ENCODE measurements at regions not wholly inside any gene's neighbourhood (a gene's known extent, or its start where the extent isn't known, plus 50 kb on each side); places are given as distances from the start of the nearest gene placed in this dataset.

DNA sequence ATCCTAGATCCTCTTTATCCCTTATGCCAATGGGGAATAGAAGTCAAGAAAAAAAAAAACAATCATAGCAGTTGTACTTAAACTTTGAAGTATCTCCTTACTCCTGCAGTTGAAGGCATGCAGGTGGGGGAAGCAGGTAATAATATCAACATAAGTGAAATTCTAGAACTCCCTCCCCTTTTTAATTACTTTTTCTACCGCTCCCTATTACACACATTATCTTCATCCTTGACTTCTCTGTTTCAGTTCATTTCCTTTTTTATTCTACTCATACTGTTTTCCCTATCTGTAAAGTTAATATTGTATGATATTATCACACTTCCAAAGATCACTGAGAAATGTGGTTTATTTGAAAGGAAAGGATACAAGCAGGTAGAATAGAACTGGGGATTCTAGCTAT is 962.0 kb downstream of the PLA2G4A start:
- H3K27me3 ChIP-seq (ENCODE audit: control insufficient read depth, insufficient read depth, low read length, poor library complexity, severe bottlenecking), result no peaks in the 10 kb centered on the region
- peaks cover 11% of the 10 kb centered on the region for H3K4me1 ChIP-seq (ENCODE audit: control insufficient read depth, insufficient read depth, low read length)
- H3K36me3 ChIP-seq (ENCODE audit: control insufficient read depth, insufficient read depth, low read length), result no peaks in the 10 kb centered on the region
- H3K27ac ChIP-seq (ENCODE audit: insufficient read depth, low read depth, low read length, poor library complexity, severe bottlenecking), result no peak overlapping the region
- WGBS, 2 experiments, result 91 to 100% methylated on average over 1 of the region's 1 CpG
- no peak overlapping the region for H3K4me3 ChIP-seq (ENCODE audit: insufficient read depth, low read depth, low read length)
- H3K9me3 ChIP-seq (ENCODE audit: control insufficient read depth, low read length), result no peaks in the 10 kb centered on the region

DNA sequence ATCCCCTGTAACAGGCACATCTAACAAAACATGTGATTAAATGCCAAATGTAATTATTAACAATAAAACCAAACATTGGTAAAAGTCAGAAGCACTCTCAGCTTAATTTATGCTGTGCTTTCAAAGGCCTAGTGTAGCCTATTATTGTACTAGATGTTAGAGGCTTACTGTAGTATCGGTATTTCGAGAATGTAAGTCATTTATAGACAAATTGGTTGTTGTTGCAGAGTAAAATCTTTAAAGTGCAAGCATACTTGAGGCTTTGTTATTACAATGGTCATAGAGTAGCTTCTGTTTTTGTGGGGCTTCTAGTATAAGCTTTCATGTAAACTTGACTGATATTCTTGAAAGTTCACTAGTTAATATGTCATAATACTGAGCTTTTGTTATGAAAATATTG is 965.8 kb downstream of the PLA2G4A start:
- no peaks in the 10 kb centered on the region for H3K4me1 ChIP-seq (ENCODE audit: control insufficient read depth, insufficient read depth, low read length)
- no peak overlapping the region for H3K4me3 ChIP-seq (ENCODE audit: insufficient read depth, low read depth, low read length)
- WGBS, 2 experiments, result 92 to 97% methylated on average over 2 of the region's 2 CpGs
- H3K27ac ChIP-seq (ENCODE audit: insufficient read depth, low read depth, low read length, poor library complexity, severe bottlenecking), result no peak overlapping the region
- H3K9me3 ChIP-seq (ENCODE audit: control insufficient read depth, low read length), result no peaks in the 10 kb centered on the region
- no peaks in the 10 kb centered on the region for H3K27me3 ChIP-seq (ENCODE audit: control insufficient read depth, insufficient read depth, low read length, poor library complexity, severe bottlenecking)
- no peaks in the 10 kb centered on the region for H3K36me3 ChIP-seq (ENCODE audit: control insufficient read depth, insufficient read depth, low read length)

DNA sequence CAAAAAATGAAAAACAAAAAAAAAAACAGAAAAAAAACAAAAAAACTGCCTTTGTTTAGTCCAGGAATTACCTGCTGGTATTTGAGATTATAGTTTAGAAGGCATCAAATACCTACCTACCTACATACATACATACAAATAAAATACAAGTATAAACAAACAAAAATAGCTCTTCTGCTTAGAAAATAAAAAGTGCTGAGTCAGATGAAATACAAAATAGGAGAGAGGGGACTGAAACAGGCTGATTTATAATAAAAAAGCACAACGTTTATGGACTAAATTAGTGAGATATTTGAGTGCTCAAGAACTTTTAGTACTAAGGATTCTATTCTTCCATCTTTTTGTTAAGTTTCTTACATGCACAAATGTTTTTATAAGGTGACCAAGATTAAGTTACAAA is 980.8 kb downstream of the PLA2G4A start:
- Histone ChIP-seq H3K27me3 (ENCODE audit: control insufficient read depth, insufficient read depth, low read length, poor library complexity, severe bottlenecking) (no peaks in the 10 kb centered on the region), H3K27ac (ENCODE audit: insufficient read depth, low read depth, low read length, poor library complexity, severe bottlenecking) (no peak overlapping the region), H3K4me1 (ENCODE audit: control insufficient read depth, insufficient read depth, low read length) (no peaks in the 10 kb centered on the region), H3K9me3 (ENCODE audit: control insufficient read depth, low read length) (no peaks in the 10 kb centered on the region), H3K4me3 (ENCODE audit: insufficient read depth, low read depth, low read length) (no peak overlapping the region), H3K36me3 (ENCODE audit: control insufficient read depth, insufficient read depth, low read length) (no peaks in the 10 kb centered on the region)
- 89 to 100% methylated on average over 1 of the region's 1 CpG for WGBS, 2 experiments

DNA sequence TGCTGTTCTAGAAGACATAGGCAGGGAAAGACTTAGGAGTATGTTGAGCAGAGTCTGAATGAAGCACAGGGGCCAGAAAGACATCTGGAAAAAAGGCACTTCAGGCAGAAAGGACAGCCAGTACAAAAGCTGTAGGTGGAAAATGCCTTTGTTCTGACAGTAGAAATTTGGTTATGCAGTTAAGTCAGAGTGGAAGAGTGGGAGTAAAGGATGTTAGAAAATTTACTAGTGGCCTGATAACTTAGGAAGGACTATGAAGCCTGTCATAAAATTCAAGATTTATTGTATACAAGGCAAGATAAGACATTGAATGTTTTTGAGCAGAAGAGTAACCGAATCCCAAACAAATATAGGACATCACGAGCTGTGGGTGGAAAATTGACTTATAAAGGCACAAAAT is 987.9 kb downstream of the PLA2G4A start:
- no peaks in the 10 kb centered on the region for H3K4me1 ChIP-seq (ENCODE audit: control insufficient read depth, insufficient read depth, low read length)
- H3K9me3 ChIP-seq (ENCODE audit: control insufficient read depth, low read length), result no peaks in the 10 kb centered on the region
- no peaks in the 10 kb centered on the region for H3K36me3 ChIP-seq (ENCODE audit: control insufficient read depth, insufficient read depth, low read length)
- no peak overlapping the region for H3K27ac ChIP-seq (ENCODE audit: insufficient read depth, low read depth, low read length, poor library complexity, severe bottlenecking)
- H3K4me3 ChIP-seq (ENCODE audit: insufficient read depth, low read depth, low read length), result no peak overlapping the region
- no peaks in the 10 kb centered on the region for H3K27me3 ChIP-seq (ENCODE audit: control insufficient read depth, insufficient read depth, low read length, poor library complexity, severe bottlenecking)
- 92 to 100% methylated on average over 2 of the region's 2 CpGs for WGBS, 2 experiments

DNA sequence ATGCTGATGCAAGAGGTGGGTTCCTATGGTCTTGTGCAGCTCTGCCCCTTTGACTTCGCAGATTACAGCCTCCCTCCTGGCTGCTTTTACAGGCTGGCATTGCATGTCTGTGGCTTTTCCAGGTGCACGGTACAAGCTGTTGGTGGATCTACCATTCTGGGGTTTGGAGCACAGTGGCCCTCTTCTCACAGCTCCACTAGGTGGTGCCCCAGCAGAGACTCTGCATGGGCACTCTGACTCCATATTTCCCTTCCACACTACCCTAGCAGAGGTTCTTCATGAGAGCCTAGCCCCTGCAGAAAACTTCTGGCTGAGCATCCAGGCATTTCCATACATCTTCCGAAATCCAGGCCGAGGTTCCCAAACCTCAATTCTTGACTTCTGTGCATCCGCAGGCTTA is 989.0 kb downstream of the PLA2G4A start:
- Histone ChIP-seq H3K36me3 (ENCODE audit: control insufficient read depth, insufficient read depth, low read length) (no peaks in the 10 kb centered on the region), H3K27me3 (ENCODE audit: control insufficient read depth, insufficient read depth, low read length, poor library complexity, severe bottlenecking) (no peaks in the 10 kb centered on the region), H3K27ac (ENCODE audit: insufficient read depth, low read depth, low read length, poor library complexity, severe bottlenecking) (no peak overlapping the region), H3K4me3 (ENCODE audit: insufficient read depth, low read depth, low read length) (no peak overlapping the region), H3K9me3 (ENCODE audit: control insufficient read depth, low read length) (no peaks in the 10 kb centered on the region), H3K4me1 (ENCODE audit: control insufficient read depth, insufficient read depth, low read length) (no peaks in the 10 kb centered on the region)
- WGBS, 2 experiments, result 92 to 95% methylated on average over 5 of the region's 5 CpGs

DNA sequence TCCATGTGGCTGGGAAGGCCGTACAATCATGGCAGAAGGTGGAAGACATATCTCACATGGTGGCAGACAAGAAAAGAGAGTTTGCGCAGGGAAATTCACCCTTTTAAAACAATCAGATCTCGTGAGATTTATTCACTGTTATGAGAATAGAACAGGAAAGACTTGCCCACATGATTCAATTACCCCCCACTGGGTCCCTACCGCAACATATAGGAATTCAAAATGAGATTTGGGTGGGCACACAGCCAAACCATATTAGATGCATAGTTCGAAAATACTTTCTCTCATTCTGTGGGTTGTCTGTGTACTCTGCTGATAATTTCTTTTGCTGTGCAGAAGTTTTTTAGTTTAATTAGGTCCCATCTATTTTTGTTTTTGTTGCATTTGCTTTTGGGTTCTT is 990.3 kb downstream of the PLA2G4A start:
- Histone ChIP-seq H3K4me3 (ENCODE audit: insufficient read depth, low read depth, low read length) (no peak overlapping the region), H3K4me1 (ENCODE audit: control insufficient read depth, insufficient read depth, low read length) (no peaks in the 10 kb centered on the region), H3K27ac (ENCODE audit: insufficient read depth, low read depth, low read length, poor library complexity, severe bottlenecking) (no peak overlapping the region), H3K36me3 (ENCODE audit: control insufficient read depth, insufficient read depth, low read length) (no peaks in the 10 kb centered on the region), H3K9me3 (ENCODE audit: control insufficient read depth, low read length) (no peaks in the 10 kb centered on the region), H3K27me3 (ENCODE audit: control insufficient read depth, insufficient read depth, low read length, poor library complexity, severe bottlenecking) (no peaks in the 10 kb centered on the region)
- 47 to 50% methylated on average over 5 of the region's 5 CpGs for WGBS, 2 experiments

DNA sequence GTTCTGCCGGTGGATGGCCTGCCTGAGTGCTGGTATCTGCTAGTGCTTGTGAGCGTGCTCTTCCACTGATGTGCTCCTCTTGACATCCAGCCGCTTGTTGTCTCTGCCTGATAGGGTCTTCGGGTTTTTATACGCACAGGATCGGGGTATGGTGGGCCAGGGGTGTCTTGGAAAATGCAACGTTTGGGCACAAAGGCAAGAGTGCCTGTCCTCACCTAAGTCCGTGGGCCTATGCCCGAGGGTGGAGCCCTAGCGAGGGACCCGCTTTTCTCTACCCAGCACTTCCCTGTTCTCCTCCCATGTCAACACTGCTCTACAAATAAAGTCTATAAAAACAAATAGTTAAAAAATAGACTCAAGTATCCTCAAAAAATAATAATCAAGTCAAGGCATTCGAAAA is 1007.8 kb downstream of the PLA2G4A start:
- Histone ChIP-seq H3K4me1 (ENCODE audit: control insufficient read depth, insufficient read depth, low read length) (no peaks in the 10 kb centered on the region), H3K4me3 (ENCODE audit: insufficient read depth, low read depth, low read length) (no peak overlapping the region), H3K9me3 (ENCODE audit: control insufficient read depth, low read length) (no peaks in the 10 kb centered on the region), H3K27me3 (ENCODE audit: control insufficient read depth, insufficient read depth, low read length, poor library complexity, severe bottlenecking) (no peaks in the 10 kb centered on the region), H3K36me3 (ENCODE audit: control insufficient read depth, insufficient read depth, low read length) (no peaks in the 10 kb centered on the region), H3K27ac (ENCODE audit: insufficient read depth, low read depth, low read length, poor library complexity, severe bottlenecking) (no peak overlapping the region)
- WGBS, 2 experiments, result 94 to 97% methylated on average over 11 of the region's 12 CpGs

DNA sequence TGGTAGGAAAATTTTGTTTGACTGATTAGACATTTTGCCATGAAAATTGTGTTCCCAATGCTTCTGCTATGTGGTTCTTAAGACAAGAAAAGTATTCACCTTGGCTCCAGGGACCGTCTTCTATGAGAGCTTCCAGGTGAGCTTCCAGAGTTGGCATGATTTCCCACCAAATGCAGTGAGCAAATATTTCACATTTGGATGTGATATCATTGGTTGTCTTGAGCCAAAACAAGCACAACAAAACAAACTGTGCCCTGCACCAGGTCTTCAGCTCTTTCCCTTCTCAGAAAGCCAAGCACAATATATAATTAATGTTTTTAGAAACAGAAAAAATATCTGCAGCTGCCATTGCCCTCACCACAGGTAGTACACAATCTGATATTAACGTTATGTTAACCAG is 1009.0 kb downstream of the PLA2G4A start:
- H3K4me3 ChIP-seq (ENCODE audit: insufficient read depth, low read depth, low read length), result no peak overlapping the region
- 93 to 97% methylated on average over 1 of the region's 2 CpGs for WGBS, 2 experiments
- no peak overlapping the region for H3K27ac ChIP-seq (ENCODE audit: insufficient read depth, low read depth, low read length, poor library complexity, severe bottlenecking)
- no peaks in the 10 kb centered on the region for H3K4me1 ChIP-seq (ENCODE audit: control insufficient read depth, insufficient read depth, low read length)
- H3K9me3 ChIP-seq (ENCODE audit: control insufficient read depth, low read length), result peaks cover 2% of the 10 kb centered on the region
- H3K36me3 ChIP-seq (ENCODE audit: control insufficient read depth, insufficient read depth, low read length), result no peaks in the 10 kb centered on the region
- no peaks in the 10 kb centered on the region for H3K27me3 ChIP-seq (ENCODE audit: control insufficient read depth, insufficient read depth, low read length, poor library complexity, severe bottlenecking)

DNA sequence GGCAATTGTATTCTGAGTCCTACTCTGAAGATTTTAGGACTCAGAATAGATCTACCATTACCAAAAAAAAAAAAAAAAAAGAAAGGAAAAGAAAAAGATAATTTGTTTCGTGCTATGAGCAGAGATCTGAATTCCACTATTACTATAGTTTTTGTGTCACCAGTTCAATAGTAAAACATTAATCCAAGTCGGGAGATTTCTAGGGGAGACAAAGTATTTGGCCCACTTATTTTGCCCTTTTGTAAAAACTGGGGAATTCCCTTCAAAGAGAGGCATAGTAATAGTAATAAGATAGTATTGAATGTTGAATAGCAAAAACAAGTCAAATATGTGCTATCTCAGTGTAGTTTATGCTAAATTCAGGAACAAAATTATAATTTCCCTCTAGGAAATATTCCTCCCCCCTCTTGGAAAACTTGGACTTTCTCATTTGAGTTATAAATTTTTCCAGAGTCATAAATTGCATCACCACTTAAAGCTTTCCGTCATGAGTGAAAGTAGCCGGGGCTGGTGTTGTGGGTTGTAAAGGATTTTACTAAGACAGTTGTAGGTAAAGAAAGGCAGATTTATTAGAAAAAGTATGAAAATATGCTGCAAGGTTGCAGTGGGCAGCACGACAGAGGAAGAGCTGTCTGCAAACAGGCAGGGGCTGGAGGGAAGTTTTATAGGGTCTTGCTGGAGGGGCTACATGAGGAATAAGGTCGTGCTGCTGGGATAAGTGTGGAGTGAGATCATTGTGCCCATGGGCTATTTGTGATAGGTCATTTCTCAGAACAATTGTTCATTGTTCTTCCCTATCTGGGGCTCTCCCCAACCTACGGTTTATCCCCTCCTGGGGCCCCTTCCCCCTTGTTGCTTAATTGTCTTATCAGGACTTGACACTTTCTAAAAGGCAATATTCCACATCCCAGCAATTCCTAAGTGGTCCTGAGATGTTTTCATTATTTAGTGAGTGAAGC is 1009.9 kb downstream of the PLA2G4A start:
- no peak overlapping the region for H3K4me3 ChIP-seq (ENCODE audit: insufficient read depth, low read depth, low read length)
- no peaks in the 10 kb centered on the region for H3K36me3 ChIP-seq (ENCODE audit: control insufficient read depth, insufficient read depth, low read length)
- no peaks in the 10 kb centered on the region for H3K27me3 ChIP-seq (ENCODE audit: control insufficient read depth, insufficient read depth, low read length, poor library complexity, severe bottlenecking)
- H3K4me1 ChIP-seq (ENCODE audit: control insufficient read depth, insufficient read depth, low read length), result no peaks in the 10 kb centered on the region
- 89 to 90% methylated on average over 6 of the region's 7 CpGs for WGBS, 2 experiments
- H3K27ac ChIP-seq (ENCODE audit: insufficient read depth, low read depth, low read length, poor library complexity, severe bottlenecking), result no peak overlapping the region
- peaks cover 3% of the 10 kb centered on the region for H3K9me3 ChIP-seq (ENCODE audit: control insufficient read depth, low read length)

DNA sequence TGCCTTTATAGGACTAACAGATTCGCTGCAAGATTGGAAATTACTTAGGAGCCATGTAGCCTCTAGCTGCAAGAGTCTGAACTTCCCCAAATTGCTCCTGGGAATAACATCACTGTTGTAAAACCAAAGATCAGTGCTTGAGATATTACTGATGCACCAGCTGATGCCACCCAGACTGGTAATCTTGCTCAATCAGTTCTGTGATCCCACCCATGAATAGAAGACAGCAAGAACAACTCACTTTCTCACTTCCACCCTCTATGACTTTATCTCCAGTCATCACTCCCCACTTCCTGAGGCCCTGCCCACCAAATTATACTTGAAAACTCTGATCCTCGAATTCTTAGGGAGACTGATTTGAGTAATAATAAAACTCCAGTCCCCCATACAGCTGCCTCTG is 1011.1 kb downstream of the PLA2G4A start:
- Histone ChIP-seq H3K36me3 (ENCODE audit: control insufficient read depth, insufficient read depth, low read length) (no peaks in the 10 kb centered on the region), H3K27me3 (ENCODE audit: control insufficient read depth, insufficient read depth, low read length, poor library complexity, severe bottlenecking) (no peaks in the 10 kb centered on the region), H3K9me3 (ENCODE audit: control insufficient read depth, low read length) (peaks cover 3% of the 10 kb centered on the region), H3K27ac (ENCODE audit: insufficient read depth, low read depth, low read length, poor library complexity, severe bottlenecking) (no peak overlapping the region), H3K4me3 (ENCODE audit: insufficient read depth, low read depth, low read length) (no peak overlapping the region), H3K4me1 (ENCODE audit: control insufficient read depth, insufficient read depth, low read length) (no peaks in the 10 kb centered on the region)
- 83 to 90% methylated on average over 1 to 2 of the region's 2 CpGs for WGBS, 2 experiments
